IMR-90 (cell line): ENCODE measurements at regions not wholly inside any gene's neighbourhood (a gene's known extent, or its start where the extent isn't known, plus 50 kb on each side); places are given as distances from the start of the nearest gene placed in this dataset.

ENCODE experiments used
- ATAC-seq: fragments of 200-7000 bp; cut with Tn5 transposase; 2 replicates; pipeline ENCODE4 v1.9.1; 2020; ENCODE audit warnings: low read depth, mild to moderate bottlenecking, moderate library complexity
- BruUV-seq: library from RNA; stranded (reverse); fragments of 400-500 nt; replicated peaks from 2 replicates; lab custom pipeline; 2021; lab: Mats Ljungman, UMichigan
- CTCF ChIA-PET: fragments of 300-600 bp; formaldehyde crosslinking; extraction: SDS; loops from one replicate; lab custom pipeline; 2021; ENCODE audit warnings: antibody characterized with exemption; lab: Yijun Ruan, JAX
- POLR2A ChIA-PET: fragments of 300-600 bp; sonication (Branson Sonifier 250); formaldehyde crosslinking; loops from one replicate; lab custom pipeline; 2022; ENCODE audit warnings: antibody characterized with exemption; ENCODE audit not compliant: unreplicated experiment; lab: Charles Lee
- DNase-seq: peaks from one replicate; pipeline ENCODE4 v3.0.0; 2013
- H2AFZ ChIP-seq: replicated peaks from 2 replicates; pipeline ENCODE3; 2013; ENCODE audit warnings: low read length, mild to moderate bottlenecking; ENCODE audit not compliant: poor library complexity
- H2AK5ac ChIP-seq: 2 replicates; pipeline ENCODE4 v1.6.1; 2013; ENCODE audit warnings: low read depth, low read length, inconsistent platforms
- H2AK9ac ChIP-seq: replicated peaks from 2 replicates; pipeline ENCODE3; 2013; ENCODE audit warnings: mild to moderate bottlenecking, low read depth, low read length, moderate library complexity; ENCODE audit not compliant: poor library complexity
- H2BK120ac ChIP-seq: 2 replicates; pipeline ENCODE4 v1.6.1; 2013; ENCODE audit warnings: low read depth, low read length, inconsistent platforms
- H2BK15ac ChIP-seq: 3 replicates; pipeline ENCODE4 v1.6.1; 2013; ENCODE audit warnings: low read depth, low read length, inconsistent platforms
- H2BK20ac ChIP-seq: 2 replicates; pipeline ENCODE4 v1.6.1; 2013; ENCODE audit warnings: low read depth, mild to moderate bottlenecking, inconsistent platforms, low read length, moderate library complexity
- H2BK5ac ChIP-seq: 2 replicates; pipeline ENCODE4 v1.6.1; 2013; ENCODE audit warnings: mild to moderate bottlenecking, low read depth, low read length, inconsistent platforms; ENCODE audit not compliant: poor library complexity, severe bottlenecking
- H3K14ac ChIP-seq: replicated peaks from 2 replicates; pipeline ENCODE4 v1.6.1; 2013; ENCODE audit warnings: low read depth, low read length, inconsistent platforms
- H3K18ac ChIP-seq: 2 replicates; pipeline ENCODE4 v1.6.1; 2013; ENCODE audit warnings: low read depth, low read length, control low read depth
- H3K23ac ChIP-seq: 2 replicates; pipeline ENCODE4 v1.6.1; 2013; ENCODE audit warnings: low read depth, low read length, inconsistent platforms
- H3K27ac ChIP-seq: 2 replicates; pipeline ENCODE4 v1.5.1; 2013; ENCODE audit warnings: mild to moderate bottlenecking, control low read depth, low read length; ENCODE audit not compliant: insufficient read depth
- H3K27me3 ChIP-seq: 2 replicates; pipeline ENCODE4 v1.6.1; 2013; ENCODE audit warnings: low read length; ENCODE audit not compliant: control insufficient read depth, insufficient read depth
- H3K36me3 ChIP-seq: 2 replicates; pipeline ENCODE4 v1.6.1; 2013; ENCODE audit warnings: low read length, mixed read lengths; ENCODE audit not compliant: control insufficient read depth, insufficient read depth
- H3K4ac ChIP-seq: 2 replicates; pipeline ENCODE4 v1.6.1; 2013; ENCODE audit warnings: low read depth, low read length, inconsistent platforms
- H3K4me1 ChIP-seq: 2 replicates; pipeline ENCODE4 v1.6.1; 2013; ENCODE audit warnings: low read length, mixed read lengths; ENCODE audit not compliant: control insufficient read depth, insufficient read depth
- H3K4me2 ChIP-seq: 2 replicates; pipeline ENCODE4 v1.6.1; 2013; ENCODE audit warnings: low read depth, mild to moderate bottlenecking, control low read depth, low read length, moderate library complexity
- H3K4me3 ChIP-seq: 2 replicates; pipeline ENCODE4 v1.5.1; 2013; ENCODE audit warnings: low read depth, mild to moderate bottlenecking, control low read depth, low read length, moderate library complexity; ENCODE audit not compliant: insufficient read depth
- H3K56ac ChIP-seq: 2 replicates; pipeline ENCODE4 v1.6.1; 2013; ENCODE audit warnings: low read length, inconsistent platforms; ENCODE audit not compliant: insufficient read depth; ENCODE audit errors: extremely low read depth
- H3K79me1 ChIP-seq, 2 experiments: 2 replicates each; pipeline ENCODE4 v1.6.1; 2013; ENCODE audit warnings: low read length in 2 of 2, inconsistent platforms in 1 of 2, low read depth in 1 of 2
- H3K9ac ChIP-seq: 2 replicates; pipeline ENCODE4 v1.6.1; 2013; ENCODE audit warnings: low read depth, low read length, control low read depth
- H3K9me1 ChIP-seq: 2 replicates; pipeline ENCODE4 v1.6.1; 2013; ENCODE audit warnings: low read length, inconsistent platforms; ENCODE audit not compliant: insufficient read depth
- H3K9me3 ChIP-seq: 2 replicates; pipeline ENCODE4 v1.6.1; 2013; ENCODE audit warnings: low read length; ENCODE audit not compliant: control insufficient read depth, insufficient read depth
- H4K20me1 ChIP-seq: 2 replicates; pipeline ENCODE4 v1.6.1; 2013; ENCODE audit warnings: low read length, inconsistent platforms; ENCODE audit not compliant: insufficient read depth
- H4K5ac ChIP-seq: 2 replicates; pipeline ENCODE4 v1.6.1; 2013; ENCODE audit warnings: mild to moderate bottlenecking, low read depth, low read length, control low read depth
- H4K8ac ChIP-seq, 2 experiments: 2 replicates each; pipeline ENCODE4 v1.6.1; 2013; ENCODE audit warnings: low read depth in 2 of 2, low read length in 2 of 2, control low read depth in 1 of 2, inconsistent platforms in 1 of 2
- H4K91ac ChIP-seq: 2 replicates; pipeline ENCODE4 v1.6.1; 2013; ENCODE audit warnings: low read depth, low read length, inconsistent platforms; ENCODE audit not compliant: insufficient read depth
- BHLHE40 ChIP-seq: fragments of 150-350 bp; IDR thresholded peaks from 2 replicates; pipeline ENCODE4 v1.6.1; 2016; ENCODE audit warnings: mild to moderate bottlenecking, low read depth, low read length
- CEBPB ChIP-seq: IDR thresholded peaks from 2 replicates; pipeline ENCODE4 v1.6.1; 2012; ENCODE audit warnings: low read depth, low read length, improper control_type of control experiment
- CHD1 ChIP-seq: IDR thresholded peaks from 2 replicates; pipeline ENCODE4 v1.6.1; 2012; ENCODE audit warnings: low read depth, low read length, improper control_type of control experiment
- CTCF ChIP-seq: conservative IDR thresholded peaks from 2 replicates; pipeline ENCODE4 v1.5.1; 2012; ENCODE audit warnings: mild to moderate bottlenecking, low read depth, low read length, improper control_type of control experiment
- ELK1 ChIP-seq: fragments of 150-350 bp; IDR thresholded peaks from 2 replicates; pipeline ENCODE4 v1.6.1; 2016; ENCODE audit warnings: low read depth, mild to moderate bottlenecking, low read length, moderate library complexity, borderline replicate concordance
- FOS ChIP-seq: fragments of 150-350 bp; IDR thresholded peaks from 2 replicates; pipeline ENCODE4 v1.6.1; 2016; ENCODE audit warnings: low read depth, low read length
- MAFK ChIP-seq: IDR thresholded peaks from 2 replicates; pipeline ENCODE4 v1.6.1; 2012; ENCODE audit warnings: low read depth, low read length, improper control_type of control experiment
- MAZ ChIP-seq: IDR thresholded peaks from 2 replicates; pipeline ENCODE4 v1.6.1; 2012; ENCODE audit warnings: low read depth, mild to moderate bottlenecking, low read length, improper control_type of control experiment, moderate library complexity, borderline replicate concordance
- MXI1 ChIP-seq: IDR thresholded peaks from 2 replicates; pipeline ENCODE4 v1.6.1; 2012; ENCODE audit warnings: low read depth, mild to moderate bottlenecking, low read length, moderate library complexity, borderline replicate concordance
- NFE2L2 ChIP-seq: fragments of 150-350 bp; IDR thresholded peaks from 2 replicates; pipeline ENCODE4 v1.6.1; 2016; ENCODE audit warnings: low read depth, mild to moderate bottlenecking, low read length
- POLR2A ChIP-seq: IDR thresholded peaks from 2 replicates; pipeline ENCODE4 v1.6.1; 2012; ENCODE audit warnings: mild to moderate bottlenecking, low read depth, low read length
- RAD21 ChIP-seq: IDR thresholded peaks from 2 replicates; pipeline ENCODE4 v1.6.1; 2012; ENCODE audit warnings: low read length, improper control_type of control experiment
- RCOR1 ChIP-seq: IDR thresholded peaks from 2 replicates; pipeline ENCODE4 v1.6.1; 2012; ENCODE audit warnings: mild to moderate bottlenecking, low read length, improper control_type of control experiment; ENCODE audit not compliant: insufficient replicate concordance
- RFX5 ChIP-seq: IDR thresholded peaks from 2 replicates; pipeline ENCODE4 v1.8.0; 2012; ENCODE audit warnings: low read depth, mild to moderate bottlenecking, low read length, moderate library complexity
- SMC3 ChIP-seq: fragments of 150-350 bp; IDR thresholded peaks from 2 replicates; pipeline ENCODE4 v1.6.1; 2016; ENCODE audit warnings: low read depth, mild to moderate bottlenecking, antibody characterized with exemption, low read length, moderate library complexity
- USF2 ChIP-seq: fragments of 150-350 bp; IDR thresholded peaks from 2 replicates; pipeline ENCODE4 v1.6.1; 2017; ENCODE audit warnings: mild to moderate bottlenecking, antibody characterized with exemption, low read length, low read depth
- WGBS, 2 experiments: methylation state at CpG; one replicate each; pipeline versions ENCODE4 v1.1.5 to v1.1.7; 2013; ENCODE audit warnings: missing lambda C conversion rate in 2 of 2; ENCODE audit not compliant: insufficient read length in 1 of 2; ENCODE audit errors: extremely low coverage in 2 of 2; 5-methylcytosine and 5-hydroxymethylcytosine counted together
- dilution Hi-C: fragments of 300-500 bp; cut with HindIII; formaldehyde crosslinking; loops from one replicate; pipeline ENCODE4 v1.14.3; 2018; ENCODE audit warnings: low sequenced_read_pairs; ENCODE audit not compliant: unreplicated experiment
- in situ Hi-C: fragments of 300-500 bp; cut with MboI; formaldehyde crosslinking; loops from 3 replicates; pipeline ENCODE4 v1.14.3; 2019; ENCODE audit warnings: low sequenced_read_pairs, inconsistent platforms, mixed read lengths
- intact Hi-C: fragments of 100-400 bp; cut with micrococcal nuclease; formaldehyde crosslinking; loops from 2 replicates; pipeline ENCODE4 v1.10.0; 2022

GRCh38 chr11:21769188-21769587, 423.7 kb upstream of the ANO5 start:
- ChIA-PET CTCF (no interaction called here), POLR2A (no interaction called here)
- H3K27ac ChIP-seq = no peak overlapping the region
- H2AK9ac ChIP-seq = no peak overlapping the region
- H3K79me1 ChIP-seq = no peaks in the 10 kb centered on the region
- TF ChIP-seq MAFK (no peak), POLR2A (no peak), BHLHE40 (no peak), NFE2L2 (no peak), FOS (no peak), CEBPB (no peak), RCOR1 (no peak), RAD21 (no peak), CHD1 (no peak), SMC3 (no peak), MXI1 (no peak), RFX5 (no peak), MAZ (no peak), ELK1 (no peak), CTCF (no peak), USF2 (no peak)
- no peaks in the 10 kb centered on the region for H3K4me1 ChIP-seq
- DNase-seq = no peak
- H2BK15ac ChIP-seq = no peak overlapping the region
- H3K4ac ChIP-seq = no peak overlapping the region
- no peak overlapping the region for H2AFZ ChIP-seq
- H3K4me3 ChIP-seq = no peak overlapping the region
- no peak overlapping the region for H2AK5ac ChIP-seq
- no CpG with 5 or more reads among the region's 3 CpGs for WGBS, 2 experiments
- intact Hi-C loops (no loop called here), in situ Hi-C loops (no loop called here), dilution Hi-C loops (no loop called here)
- H3K36me3 ChIP-seq = no peaks in the 10 kb centered on the region
- H3K23ac ChIP-seq = no peak overlapping the region
- no peak overlapping the region for H3K14ac ChIP-seq
- H3K9me3 ChIP-seq = peaks cover under 1% of the 10 kb centered on the region; the same call in 1 of the 2 replicates
- no peaks in the 10 kb centered on the region for H4K20me1 ChIP-seq
- no peaks in the 10 kb centered on the region for H3K9me1 ChIP-seq
- H4K8ac ChIP-seq = no peak overlapping the region
- no peak overlapping the region for H3K18ac ChIP-seq
- no peak overlapping the region for H2BK20ac ChIP-seq
- H3K4me2 ChIP-seq = no peak overlapping the region
- BruUV-seq = no TSS peak
- H3K27me3 ChIP-seq = no peaks in the 10 kb centered on the region
- H3K56ac ChIP-seq = no peak overlapping the region
- ATAC-seq = no peak
- H2BK120ac ChIP-seq = no peak overlapping the region
- H4K5ac ChIP-seq = no peak overlapping the region
- H2BK5ac ChIP-seq = no peak overlapping the region
- no peak overlapping the region for H4K91ac ChIP-seq
- no peak overlapping the region for H3K9ac ChIP-seq
